Activated CD8-positive, alpha-beta memory T cell treated with anti-CD3 and anti-CD28 coated beads for 1 hour (primary cell): ENCODE measurements at regions not wholly inside any gene's neighbourhood (a gene's known extent, or its start where the extent isn't known, plus 50 kb on each side); places are given as distances from the start of the nearest gene placed in this dataset.
"Not testable (repeated sequence)": the region's sequence is repeated elsewhere in the genome, so short reads cannot be mapped to it uniquely, and the experiment has no call there.

Experiments used
- DNase-seq, 2 donors: peaks; one replicate each; pipeline ENCODE4 v3.0.0-alpha.2; 2020; ENCODE audit warnings: low read depth in 1 of 2; ENCODE audit errors: extremely low read depth in 1 of 2

DNA sequence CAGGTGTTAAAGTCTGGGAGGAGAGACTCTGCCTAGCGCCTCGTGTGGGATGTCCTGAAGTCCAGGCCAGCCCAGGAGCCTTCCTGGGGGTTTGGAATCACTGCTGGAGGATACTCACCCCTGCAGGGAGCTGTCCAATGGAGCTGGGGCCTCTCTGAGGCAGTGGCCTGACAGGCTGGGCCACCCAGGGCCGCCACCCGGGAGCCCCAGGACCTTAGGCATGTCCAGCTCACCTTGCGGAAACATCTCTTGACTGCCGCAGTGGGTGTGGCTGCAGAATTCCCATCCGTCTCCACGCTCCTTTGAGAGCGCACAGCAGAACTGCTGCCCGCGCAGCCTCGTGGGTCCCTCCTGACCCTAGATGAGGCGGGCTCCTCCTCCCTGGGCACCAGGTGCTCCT is 214.0 kb upstream of the SGCG start:
- DNase-seq: not testable (repeated sequence)

DNA sequence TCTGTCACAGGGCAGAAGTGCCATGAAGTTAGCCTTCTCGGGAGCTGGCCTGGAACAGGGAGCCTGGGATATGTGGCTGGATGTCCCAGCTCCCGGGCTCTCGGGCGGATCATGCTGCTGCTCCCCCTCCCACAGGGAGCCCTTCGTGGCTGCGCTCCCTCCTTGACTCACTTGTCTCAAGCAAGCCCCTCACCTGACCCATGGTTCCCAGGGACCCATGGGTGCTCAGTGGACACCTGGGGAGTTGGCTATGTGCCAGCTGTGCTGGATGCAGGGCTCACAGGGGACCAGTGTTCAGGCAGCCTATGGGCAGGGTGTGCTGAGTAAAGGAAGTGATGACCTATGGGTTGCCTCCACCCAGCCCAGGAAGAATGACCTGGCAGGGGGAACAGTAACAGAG is 213.1 kb upstream of the SGCG start:
- DNase-seq: no peak

DNA sequence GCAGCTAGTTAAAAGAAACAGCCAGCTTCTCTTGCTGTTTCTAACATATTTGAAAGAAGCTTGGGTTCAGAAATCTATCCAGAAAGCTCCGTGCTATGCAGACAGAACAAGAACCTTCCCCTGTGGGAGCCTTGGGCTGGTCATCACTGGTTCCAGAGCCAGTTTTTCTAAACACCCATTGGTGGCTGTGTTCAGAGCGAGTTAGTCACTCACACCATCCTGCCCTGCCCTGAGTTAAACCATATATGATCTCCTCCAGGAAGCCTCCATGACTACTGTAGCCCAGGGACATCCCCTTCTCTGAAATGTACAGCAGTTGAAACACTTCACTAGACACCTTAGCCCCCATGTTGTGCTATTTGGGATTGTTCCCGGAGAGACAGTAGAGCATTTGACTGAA is 200.8 kb upstream of the SGCG start:
- DNase-seq: no peak

GRCh38 chr13:22980936-22981335 is 199.8 kb upstream of the SGCG start:
- DNase-seq: no peak

DNA sequence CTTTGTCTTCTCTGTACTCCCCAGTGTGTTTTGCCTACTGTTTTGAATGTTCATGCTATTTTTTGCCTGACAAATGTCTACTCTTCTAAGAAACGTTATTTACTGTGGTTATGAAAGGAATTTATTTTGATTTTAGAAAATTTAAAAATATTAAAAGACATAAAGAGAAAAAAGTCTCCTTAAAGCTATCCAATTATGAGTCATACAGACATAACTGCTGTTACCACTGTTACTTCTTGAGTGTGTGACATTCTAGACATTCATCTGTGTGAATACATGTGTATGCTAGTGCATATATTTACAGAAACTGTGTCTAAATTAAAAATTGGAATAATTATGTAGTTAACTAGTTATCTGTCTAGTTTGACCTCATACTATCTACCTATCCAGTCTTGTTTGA is 187.6 kb upstream of the SGCG start:
- DNase-seq: no peak

- DNase-seq: no peak
Observed at GRCh38 chr13:23003446-23003845, 177.3 kb upstream of the SGCG start.

GRCh38 chr13:23007426-23007825 is 173.4 kb upstream of the SGCG start:
- DNase-seq: no peak

DNA sequence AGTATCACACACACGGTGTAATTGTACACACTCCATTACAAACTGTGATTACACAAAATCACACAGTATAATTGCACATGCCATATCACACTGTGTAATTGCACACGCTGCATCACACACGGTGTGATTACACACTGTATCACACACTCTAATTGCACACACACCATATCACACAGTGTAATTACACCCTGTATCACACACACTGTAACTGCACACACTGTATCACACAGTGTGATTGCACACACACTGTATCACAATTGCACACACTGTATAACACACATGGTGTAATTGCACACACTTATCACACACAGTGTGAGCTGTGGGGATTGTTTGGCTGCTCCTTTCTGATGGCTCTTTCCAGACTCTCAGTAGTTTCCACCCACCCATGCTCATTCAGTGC is 162.6 kb upstream of the SGCG start:
- DNase-seq: no peak

DNA sequence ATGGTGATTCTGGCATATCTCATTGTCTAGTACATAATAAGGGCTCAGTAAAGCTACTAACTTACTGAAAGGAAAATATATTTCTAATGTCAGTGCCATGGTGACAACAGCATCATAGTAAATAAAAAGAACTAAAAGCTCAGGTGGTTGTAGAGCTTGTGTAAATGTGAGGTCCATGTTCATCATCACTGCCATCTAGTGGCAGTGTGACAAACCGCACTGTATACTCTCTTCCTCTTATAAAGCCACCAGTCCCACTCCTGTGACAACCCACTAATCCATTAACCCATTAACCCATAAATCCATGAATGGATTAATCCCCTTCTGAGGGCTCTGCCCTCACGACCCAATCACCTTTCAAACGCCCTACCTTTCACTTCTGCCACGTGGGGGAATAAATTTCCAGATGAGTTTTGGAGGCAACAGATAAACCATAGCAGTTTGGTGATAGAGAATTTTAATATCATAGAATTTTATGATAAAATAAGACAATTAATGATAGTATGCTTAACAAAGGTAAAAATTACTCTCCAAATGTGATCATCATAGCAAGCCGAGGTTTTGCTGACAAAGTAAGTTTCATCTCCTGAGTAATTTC is 160.4 kb upstream of the SGCG start:
- DNase-seq: no peak

GRCh38 chr13:23021906-23022305 is 158.9 kb upstream of the SGCG start:
- no peak for DNase-seq

DNA sequence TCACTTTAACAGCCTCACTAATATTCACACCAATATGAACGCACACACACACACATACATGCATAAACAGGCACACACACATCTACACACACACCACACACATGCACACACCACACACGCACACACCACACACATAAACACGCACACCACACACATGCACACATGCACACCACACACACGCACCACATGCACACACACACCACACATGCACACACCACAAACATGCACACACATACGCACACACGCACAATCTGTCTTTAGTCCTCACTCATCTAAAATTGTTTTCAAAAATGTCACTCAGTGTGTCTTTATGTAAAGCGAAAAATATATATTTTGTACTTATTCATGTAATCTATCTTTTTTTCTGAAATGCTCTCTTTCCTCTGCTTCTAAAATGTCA is 158.1 kb upstream of the SGCG start:
- no peak for DNase-seq

GRCh38 chr13:23025864-23026608 is 154.7 kb upstream of the SGCG start:
- no peak for DNase-seq

DNA sequence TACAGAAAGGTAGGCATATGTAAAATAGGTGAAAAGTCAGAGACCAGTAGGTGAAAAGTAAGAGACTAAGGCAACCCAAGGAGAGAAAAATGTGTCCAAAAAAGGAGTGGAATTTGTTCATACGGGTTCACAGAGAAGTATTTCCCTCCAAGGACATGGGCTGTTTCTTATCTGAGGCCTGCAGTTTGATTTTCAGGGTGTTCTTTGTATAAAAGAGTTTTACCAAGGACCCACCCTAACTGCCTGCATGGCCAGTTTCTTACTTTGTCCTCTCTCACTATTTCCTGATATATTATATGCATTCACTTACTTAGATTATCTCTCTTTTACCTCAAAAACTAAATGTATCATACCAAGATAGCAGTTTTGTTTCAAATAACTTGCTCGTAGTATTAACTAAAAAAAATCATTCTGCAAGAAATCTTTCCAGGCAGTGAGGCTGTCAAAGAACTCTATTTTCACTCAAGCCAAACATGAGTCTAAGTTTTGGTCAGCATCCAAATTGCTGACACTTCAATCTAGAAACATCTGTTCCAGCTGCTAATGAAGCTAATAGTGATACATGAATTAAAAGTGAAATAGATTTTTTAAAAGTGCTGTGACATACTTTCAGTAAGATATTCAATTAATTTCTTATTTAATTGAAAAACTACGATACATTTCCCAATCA is 141.4 kb upstream of the SGCG start:
- no peak for DNase-seq

DNA sequence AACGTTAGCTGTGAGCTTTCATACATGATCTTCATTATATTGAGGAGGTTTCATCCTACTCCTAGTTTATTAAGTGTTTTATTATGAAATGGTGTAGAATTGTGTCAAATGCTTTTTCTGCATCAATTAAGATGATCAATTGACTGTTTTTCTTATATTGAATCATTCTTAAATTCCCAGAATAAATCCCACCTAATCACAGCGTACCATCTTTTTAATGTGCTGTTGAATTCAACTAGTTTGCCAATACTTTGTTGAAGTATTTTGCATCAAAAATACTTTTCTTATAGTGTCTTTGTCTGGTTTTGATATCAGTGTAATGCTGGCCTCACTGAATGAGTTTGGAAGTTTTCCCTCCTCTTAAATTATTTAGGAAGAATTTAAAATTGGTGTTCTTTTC is 138.6 kb upstream of the SGCG start:
- no peak for DNase-seq

GRCh38 chr13:23044906-23045305 is 135.9 kb upstream of the SGCG start:
- DNase-seq: no peak

DNA sequence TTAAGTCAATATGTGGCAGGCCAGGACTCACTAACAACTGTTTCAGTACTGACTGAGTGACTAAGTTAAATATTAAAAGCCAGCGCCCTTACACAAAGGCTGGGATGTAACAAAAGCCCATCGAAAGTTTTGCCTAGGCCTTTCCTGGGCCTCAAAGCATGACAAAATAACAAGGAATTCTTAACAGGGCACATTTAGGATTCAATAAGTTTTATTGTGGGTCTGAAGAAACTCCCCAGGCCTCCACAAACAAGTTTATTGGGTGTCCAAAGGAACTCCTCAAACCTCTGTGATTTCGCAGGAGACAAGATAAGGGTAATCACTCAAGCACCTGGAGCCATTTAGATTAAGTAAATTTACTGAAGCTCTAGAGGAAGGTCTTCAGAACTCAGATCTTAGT is 130.7 kb upstream of the SGCG start:
- DNase-seq: no peak

DNA sequence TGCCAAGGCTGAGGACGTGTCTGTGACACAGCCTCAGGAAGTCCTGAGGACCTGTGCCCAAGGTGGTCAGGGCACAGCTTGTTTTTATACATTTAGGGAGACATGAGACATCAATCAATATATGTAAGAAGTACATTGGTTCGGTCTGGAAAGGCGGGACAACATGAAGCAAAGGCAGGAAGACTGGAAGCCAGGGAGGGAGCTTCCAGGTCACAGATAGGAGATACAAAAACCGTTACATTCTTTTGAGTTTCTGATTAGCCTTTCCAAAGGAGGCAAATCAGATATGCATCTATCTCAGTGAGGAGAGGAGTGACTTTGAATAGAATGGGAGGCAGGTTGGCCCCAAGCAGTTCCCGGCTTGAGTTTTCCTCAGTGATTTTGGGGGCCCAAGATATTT is 127.1 kb upstream of the SGCG start:
- not testable (repeated sequence) for DNase-seq

DNA sequence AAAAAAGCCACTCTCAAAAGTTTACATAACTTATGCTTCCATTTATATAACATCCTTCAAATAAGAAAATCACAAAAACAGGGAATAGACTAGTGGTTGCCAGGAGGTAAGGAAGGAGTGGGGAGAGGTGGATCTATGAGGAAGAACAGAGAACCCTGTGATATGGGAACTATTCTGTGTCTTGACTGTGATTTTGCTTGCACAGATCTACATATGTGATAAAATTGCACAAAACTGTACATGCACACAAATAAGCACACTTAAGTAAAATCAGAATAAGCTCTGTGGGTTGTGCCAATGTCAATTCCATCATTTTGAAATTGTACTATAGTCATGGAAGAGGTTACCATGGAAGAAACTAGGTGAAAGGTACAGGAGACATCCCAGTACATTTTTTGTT is 121.6 kb upstream of the SGCG start:
- no peak for DNase-seq

DNA sequence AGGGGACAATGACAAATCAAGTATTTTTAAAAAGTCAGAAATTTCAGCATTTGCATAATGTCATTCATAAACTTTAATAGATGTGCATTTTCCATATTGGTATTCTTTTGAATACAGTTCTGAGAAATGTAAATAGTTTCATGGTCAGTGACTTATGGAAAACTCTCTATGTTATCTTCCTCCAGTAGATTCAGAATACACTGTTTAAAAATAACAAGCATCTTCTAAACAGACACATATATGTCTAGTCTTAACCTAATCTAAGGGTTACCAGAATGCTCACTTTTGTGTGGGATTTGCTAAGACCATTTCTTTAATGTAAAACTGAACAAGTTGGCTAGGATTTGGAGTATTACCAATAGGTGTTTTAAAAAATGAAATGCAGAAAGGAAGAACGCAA is 119.8 kb upstream of the SGCG start:
- DNase-seq: no peak

GRCh38 chr13:23067129-23067528 is 113.7 kb upstream of the SGCG start:
- DNase-seq: no peak

GRCh38 chr13:23069566-23069965 is 111.2 kb upstream of the SGCG start:
- DNase-seq: no peak

DNA sequence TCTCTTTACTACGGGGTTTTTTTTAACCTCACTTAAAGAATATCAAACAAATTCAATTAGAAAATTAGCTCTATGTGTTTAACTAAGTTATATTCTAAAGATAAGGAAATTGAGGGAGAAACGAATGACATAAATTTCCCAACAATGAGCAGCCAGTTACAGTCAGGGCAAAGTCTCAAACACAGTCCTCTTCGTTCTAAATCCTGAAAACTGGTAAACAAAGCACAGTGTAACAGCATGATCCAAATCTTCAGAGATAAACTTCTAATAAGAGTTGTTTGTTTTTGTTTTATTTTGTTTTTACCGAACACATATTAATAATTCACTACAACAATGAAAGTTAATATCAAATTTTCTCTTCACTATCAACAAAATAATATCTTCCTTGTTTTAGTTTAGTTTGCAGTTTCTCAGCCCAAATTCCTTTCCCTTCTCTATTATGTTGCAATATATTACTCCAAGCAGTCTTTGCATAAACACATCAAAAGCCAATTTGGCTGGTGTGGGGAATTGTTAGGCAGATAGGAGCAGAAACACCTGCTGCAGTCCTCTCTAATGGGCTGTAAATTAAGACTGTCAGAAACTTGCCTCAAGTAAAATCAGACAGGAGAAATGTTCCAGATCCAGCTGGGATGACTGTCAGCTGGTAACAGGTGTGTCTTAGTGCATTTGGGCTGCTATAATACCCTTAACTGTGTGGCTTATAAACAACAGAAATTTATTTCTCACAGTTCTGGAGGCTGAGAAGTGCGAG is 106.5 kb upstream of the SGCG start:
- no peak for DNase-seq
